Hepatocyte (in vitro differentiated cells): ENCODE measurements at regions not wholly inside any gene's neighbourhood (a gene's known extent, or its start where the extent isn't known, plus 50 kb on each side); places are given as distances from the start of the nearest gene placed in this dataset.

Experiments
- EZH2 ChIP-seq: fragments of 200-600 bp; sonication (generic); IDR thresholded peaks from 2 replicates; pipeline ENCODE4 v1.6.1; 2016; ENCODE audit warnings: antibody characterized with exemption, mild to moderate bottlenecking, borderline replicate concordance
- TF ChIP-seq, protein P1 (sequence below): fragments of 200-600 bp; sonication (generic); IDR thresholded peaks from 2 replicates; pipeline ENCODE4 v1.5.1; 2016; ENCODE audit warnings: antibody characterized with exemption, mild to moderate bottlenecking; ENCODE audit not compliant: poor library complexity

DNA sequence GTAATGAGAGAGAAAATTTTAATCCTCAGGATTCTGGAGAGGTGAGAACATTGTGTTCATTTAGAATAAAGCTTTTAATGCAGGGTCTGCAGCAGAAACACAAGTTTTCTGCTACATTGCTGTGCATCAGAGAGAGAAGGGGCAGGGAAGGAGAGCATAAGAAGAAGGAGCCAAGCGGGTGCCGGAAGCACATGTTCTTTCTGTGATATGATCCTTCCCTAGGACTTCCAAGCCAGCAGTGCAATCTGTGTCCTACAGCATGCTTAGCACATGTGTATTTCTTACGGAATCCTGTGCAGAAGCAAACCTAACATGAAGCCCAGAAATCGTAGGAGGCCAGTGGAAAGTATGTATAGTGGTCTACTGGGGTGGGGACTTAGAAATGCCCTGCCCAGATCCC lies 458.3 kb upstream of the BRINP1 start:
- TF ChIP-seq, protein P1, sequence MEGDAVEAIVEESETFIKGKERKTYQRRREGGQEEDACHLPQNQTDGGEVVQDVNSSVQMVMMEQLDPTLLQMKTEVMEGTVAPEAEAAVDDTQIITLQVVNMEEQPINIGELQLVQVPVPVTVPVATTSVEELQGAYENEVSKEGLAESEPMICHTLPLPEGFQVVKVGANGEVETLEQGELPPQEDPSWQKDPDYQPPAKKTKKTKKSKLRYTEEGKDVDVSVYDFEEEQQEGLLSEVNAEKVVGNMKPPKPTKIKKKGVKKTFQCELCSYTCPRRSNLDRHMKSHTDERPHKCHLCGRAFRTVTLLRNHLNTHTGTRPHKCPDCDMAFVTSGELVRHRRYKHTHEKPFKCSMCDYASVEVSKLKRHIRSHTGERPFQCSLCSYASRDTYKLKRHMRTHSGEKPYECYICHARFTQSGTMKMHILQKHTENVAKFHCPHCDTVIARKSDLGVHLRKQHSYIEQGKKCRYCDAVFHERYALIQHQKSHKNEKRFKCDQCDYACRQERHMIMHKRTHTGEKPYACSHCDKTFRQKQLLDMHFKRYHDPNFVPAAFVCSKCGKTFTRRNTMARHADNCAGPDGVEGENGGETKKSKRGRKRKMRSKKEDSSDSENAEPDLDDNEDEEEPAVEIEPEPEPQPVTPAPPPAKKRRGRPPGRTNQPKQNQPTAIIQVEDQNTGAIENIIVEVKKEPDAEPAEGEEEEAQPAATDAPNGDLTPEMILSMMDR: no peak
- no peak for TF ChIP-seq EZH2
